ENCODE measurements at regions not wholly inside any gene's neighbourhood (a gene's known extent, or its start where the extent isn't known, plus 50 kb on each side); places are given as distances from the start of the nearest gene placed in this dataset.

GRCh38 chr6:113120582-113121285 is 736.4 kb upstream of the MARCKS start:
- Histone ChIP-seq H3K4me1 (peaks cover 0 to 27% (median 3%) of the 10 kb centered on the region in 9 donors), H3K36me3 (no peaks in the 10 kb centered on the region), H3K9me3 (peaks cover 0 to 18% (median 6%) of the 10 kb centered on the region in 11 donors), H3K27ac (peak overlapping the region in 2 of 10 donors; percentile 15 to 28), H3K4me3 (no peak overlapping the region), H3K27me3 (no peaks in the 10 kb centered on the region)
- intact Hi-C loops (cut with DNase I), result loop anchor here in 2 of 10 donors (5.0 kb wide), 1 partner anchor 737 kb away; the partner anchor contains the start of gene MARCKS (in 2 of the 2)
- TF ChIP-seq, protein P1, sequence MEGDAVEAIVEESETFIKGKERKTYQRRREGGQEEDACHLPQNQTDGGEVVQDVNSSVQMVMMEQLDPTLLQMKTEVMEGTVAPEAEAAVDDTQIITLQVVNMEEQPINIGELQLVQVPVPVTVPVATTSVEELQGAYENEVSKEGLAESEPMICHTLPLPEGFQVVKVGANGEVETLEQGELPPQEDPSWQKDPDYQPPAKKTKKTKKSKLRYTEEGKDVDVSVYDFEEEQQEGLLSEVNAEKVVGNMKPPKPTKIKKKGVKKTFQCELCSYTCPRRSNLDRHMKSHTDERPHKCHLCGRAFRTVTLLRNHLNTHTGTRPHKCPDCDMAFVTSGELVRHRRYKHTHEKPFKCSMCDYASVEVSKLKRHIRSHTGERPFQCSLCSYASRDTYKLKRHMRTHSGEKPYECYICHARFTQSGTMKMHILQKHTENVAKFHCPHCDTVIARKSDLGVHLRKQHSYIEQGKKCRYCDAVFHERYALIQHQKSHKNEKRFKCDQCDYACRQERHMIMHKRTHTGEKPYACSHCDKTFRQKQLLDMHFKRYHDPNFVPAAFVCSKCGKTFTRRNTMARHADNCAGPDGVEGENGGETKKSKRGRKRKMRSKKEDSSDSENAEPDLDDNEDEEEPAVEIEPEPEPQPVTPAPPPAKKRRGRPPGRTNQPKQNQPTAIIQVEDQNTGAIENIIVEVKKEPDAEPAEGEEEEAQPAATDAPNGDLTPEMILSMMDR (IDR thresholded peaks at IDR 0.05), result no peak
- ATAC-seq (peak in 1 of 8 donors; percentile 55), DNase-seq (no peak)
- 71 to 73% methylated on average over 7 of the region's 7 CpGs for WGBS, 2 donors

- Histone ChIP-seq H3K9me3 (peaks cover 0 to 16% (median 6%) of the 10 kb centered on the region in 11 donors), H3K27me3 (no peaks in the 10 kb centered on the region), H3K27ac (peak overlapping the region in 1 of 10 donors; percentile 15), H3K4me3 (no peak overlapping the region), H3K36me3 (no peaks in the 10 kb centered on the region), H3K4me1 (peaks cover 0 to 27% (median 3%) of the 10 kb centered on the region in 9 donors)
- DNase-seq, result no peak
- no peak for ATAC-seq
- 86 to 92% methylated on average over 2 of the region's 2 CpGs for WGBS, 2 donors
- TF ChIP-seq, protein P1 (IDR thresholded peaks at IDR 0.05), result no peak
- intact Hi-C loops (cut with DNase I), result loop anchor here in 2 of 10 donors (5.0 kb wide), 1 partner anchor 736 kb away; the partner anchor contains the start of gene MARCKS (in 2 of the 2)
Measured at GRCh38 chr6:113121571-113121970, 735.6 kb upstream of the MARCKS start.

- TF ChIP-seq, protein P1 (IDR thresholded peaks at IDR 0.05), result peak in 6 of 9 donors; percentile 10 to 43 (median 36)
- ATAC-seq (peak in 4 of 8 donors; percentile 39 to 80 (median 61)), DNase-seq (no peak)
- Histone ChIP-seq H3K36me3 (no peaks in the 10 kb centered on the region), H3K9me3 (peaks cover 0 to 12% (median 6%) of the 10 kb centered on the region in 11 donors), H3K4me1 (peaks cover 0 to 27% (median 3%) of the 10 kb centered on the region in 9 donors), H3K27ac (peak overlapping the region in 2 of 10 donors; percentile 12 to 33), H3K4me3 (no peak overlapping the region), H3K27me3 (no peaks in the 10 kb centered on the region)
- intact Hi-C loops (cut with DNase I), result loop anchor here in 2 of 10 donors (5.0 kb wide), 1 partner anchor 735 kb away; the partner anchor contains the start of gene MARCKS (in 2 of the 2)
- 53 to 68% methylated on average over 1 of the region's 1 CpG for WGBS, 2 donors
Measured at GRCh38 chr6:113122060-113122459, 735.1 kb upstream of the MARCKS start.

- no peak for DNase-seq
- H3K36me3 ChIP-seq, result no peaks in the 10 kb centered on the region
- H3K4me3 ChIP-seq, result no peak overlapping the region
- no peaks in the 10 kb centered on the region for H3K9me3 ChIP-seq
- no peak overlapping the region for H3K27ac ChIP-seq
- TF ChIP-seq, protein P1 (IDR thresholded peaks at IDR 0.05), result no peak
- H3K27me3 ChIP-seq, result no peaks in the 10 kb centered on the region
- ATAC-seq, result no peak
- intact Hi-C loops (cut with DNase I), result no loop called here
- H3K4me1 ChIP-seq, result peaks cover 0 to 19% (median 3%) of the 10 kb centered on the region in 9 donors
- 71 to 74% methylated on average over 2 of the region's 2 CpGs for WGBS, 2 donors
Measured at GRCh38 chr6:113125626-113126025, 731.5 kb upstream of the MARCKS start.
